Neuronal stem cell (in vitro differentiated cells): ENCODE measurements at regions not wholly inside any gene's neighbourhood (a gene's known extent, or its start where the extent isn't known, plus 50 kb on each side); places are given as distances from the start of the nearest gene placed in this dataset.
"Not testable (repeated sequence)": the region's sequence is repeated elsewhere in the genome, so short reads cannot be mapped to it uniquely, and the experiment has no call there.

Experiments used
- DNase-seq: peaks from one replicate; pipeline ENCODE4 v3.0.0-alpha.2; 2013; ENCODE audit warnings: low spot score
- H2AFZ ChIP-seq: one replicate; pipeline ENCODE4 v1.6.1; 2013; ENCODE audit warnings: mild to moderate bottlenecking, low read length, inconsistent platforms
- H2AK5ac ChIP-seq: 2 replicates; pipeline ENCODE4 v1.6.1; 2013; ENCODE audit warnings: low read depth, mild to moderate bottlenecking, inconsistent platforms, low read length, moderate library complexity, mixed read lengths
- H2BK120ac ChIP-seq: 2 replicates; pipeline ENCODE4 v1.6.1; 2013; ENCODE audit warnings: low read depth, mild to moderate bottlenecking, inconsistent platforms, low read length, moderate library complexity, mixed read lengths
- H2BK12ac ChIP-seq: one replicate; pipeline ENCODE4 v1.6.1; 2013; ENCODE audit warnings: low read length, inconsistent platforms
- H2BK15ac ChIP-seq: 2 replicates; pipeline ENCODE4 v1.6.1; 2013; ENCODE audit warnings: mild to moderate bottlenecking, low read length, inconsistent platforms, mixed read lengths
- H2BK5ac ChIP-seq: one replicate; pipeline ENCODE4 v1.6.1; 2013; ENCODE audit warnings: inconsistent platforms, mild to moderate bottlenecking, low read length, moderate library complexity
- H3K14ac ChIP-seq: one replicate; pipeline ENCODE4 v1.6.1; 2013; ENCODE audit warnings: low read length, inconsistent platforms
- H3K18ac ChIP-seq: 2 replicates; pipeline ENCODE4 v1.6.1; 2013; ENCODE audit warnings: low read length, inconsistent platforms
- H3K23ac ChIP-seq: 2 replicates; pipeline ENCODE4 v1.6.1; 2013; ENCODE audit warnings: low read depth, mild to moderate bottlenecking, mixed read lengths, low read length, inconsistent platforms; ENCODE audit not compliant: poor library complexity
- H3K27ac ChIP-seq: replicated peaks from 3 replicates; pipeline ENCODE4 v1.5.1; 2013; ENCODE audit warnings: low read length, inconsistent platforms
- H3K27me3 ChIP-seq, 3 experiments: 2 replicates each; pipeline ENCODE4 v1.6.1; 2013; ENCODE audit warnings: low read length in 3 of 3, mild to moderate bottlenecking in 2 of 3, inconsistent platforms in 1 of 3, low read depth in 1 of 3, mixed read lengths in 1 of 3, moderate library complexity in 1 of 3; ENCODE audit not compliant: control insufficient read depth in 3 of 3, insufficient read depth in 3 of 3
- H3K36me3 ChIP-seq, 2 donors: replicated peaks in 1 of 2; 2 replicates each; pipeline ENCODE4 v1.6.1; 2013; ENCODE audit warnings: low read length in 2 of 2; ENCODE audit not compliant: control insufficient read depth in 2 of 2, insufficient read depth in 2 of 2
- H3K4ac ChIP-seq: 2 replicates; pipeline ENCODE4 v1.6.1; 2013; ENCODE audit warnings: inconsistent platforms, mild to moderate bottlenecking, low read length, moderate library complexity
- H3K4me1 ChIP-seq, 2 donors: 1 replicate in 1 of 2; 2 replicates in 1 of 2; pipeline ENCODE4 v1.6.1; 2013; ENCODE audit warnings: low read length in 2 of 2, low read depth in 1 of 2; ENCODE audit not compliant: control insufficient read depth in 2 of 2, insufficient read depth in 1 of 2
- H3K4me2 ChIP-seq: one replicate; pipeline ENCODE4 v1.6.1; 2013; ENCODE audit warnings: mild to moderate bottlenecking, low read length, inconsistent platforms; ENCODE audit not compliant: insufficient read depth, poor library complexity, severe bottlenecking
- H3K4me3 ChIP-seq, 2 donors: 2 replicates each; pipeline ENCODE4 v1.5.1; 2013; ENCODE audit warnings: low read length in 2 of 2, mild to moderate bottlenecking in 2 of 2, inconsistent platforms in 1 of 2, moderate library complexity in 1 of 2
- H3K79me1 ChIP-seq: one replicate; pipeline ENCODE4 v1.6.1; 2013; ENCODE audit warnings: low read depth, mild to moderate bottlenecking, inconsistent platforms, low read length, moderate library complexity
- H3K9ac ChIP-seq: one replicate; pipeline ENCODE4 v1.6.1; 2013; ENCODE audit warnings: mild to moderate bottlenecking, low read depth, low read length, inconsistent platforms; ENCODE audit not compliant: poor library complexity
- H3K9me3 ChIP-seq, 2 donors: replicated peaks in 1 of 2; 2 replicates each; pipeline versions ENCODE3 to v1.6.1; 2013; ENCODE audit warnings: low read length in 2 of 2, mild to moderate bottlenecking in 2 of 2, inconsistent platforms in 1 of 2, low read depth in 1 of 2, mixed read lengths in 1 of 2, moderate library complexity in 1 of 2; ENCODE audit not compliant: control insufficient read depth in 2 of 2, insufficient read depth in 1 of 2
- H4K8ac ChIP-seq: one replicate; pipeline ENCODE4 v1.6.1; 2013; ENCODE audit warnings: low read depth, mild to moderate bottlenecking, inconsistent platforms, low read length, moderate library complexity
- H4K91ac ChIP-seq: one replicate; pipeline ENCODE4 v1.6.1; 2013; ENCODE audit warnings: low read length, low read depth, mild to moderate bottlenecking, inconsistent platforms; ENCODE audit not compliant: poor library complexity
- WGBS, 2 donors: extraction: QIAGEN DNeasy Blood & Tissue Kit; methylation state at CpG; one replicate each; pipeline ENCODE4 v1.1.7; 2013; ENCODE audit warnings: missing lambda C conversion rate in 2 of 2, mixed read lengths in 1 of 2; ENCODE audit not compliant: insufficient read length in 2 of 2, insufficient replicate concordance in 1 of 2; ENCODE audit errors: extremely low coverage in 2 of 2; 5-methylcytosine and 5-hydroxymethylcytosine counted together

GRCh38 chrX:146119074-146119473, 301.4 kb downstream of the SLITRK2 start:
- H3K36me3 ChIP-seq, H2AFZ ChIP-seq, H3K14ac ChIP-seq, H3K27me3 ChIP-seq, H4K91ac ChIP-seq, H2BK5ac ChIP-seq, H3K18ac ChIP-seq, H3K4me3 ChIP-seq, H3K23ac ChIP-seq, H3K4me1 ChIP-seq, H2BK120ac ChIP-seq, H3K79me1 ChIP-seq, H3K9me3 ChIP-seq, H3K4me2 ChIP-seq, H3K9ac ChIP-seq, H2BK15ac ChIP-seq, H4K8ac ChIP-seq, H2AK5ac ChIP-seq, H3K4ac ChIP-seq, DNase-seq, H2BK12ac ChIP-seq, H3K27ac ChIP-seq: not testable (repeated sequence)
- no CpG with 5 or more reads among the region's 5 CpGs for WGBS, 2 donors

- no peak for DNase-seq
- no peak overlapping the region for H3K9ac ChIP-seq
- no peak overlapping the region for H2BK15ac ChIP-seq
- H3K36me3 ChIP-seq = no peaks in the 10 kb centered on the region
- H3K4me2 ChIP-seq = no peak overlapping the region
- no peaks in the 10 kb centered on the region for H3K9me3 ChIP-seq
- H3K14ac ChIP-seq = no peak overlapping the region
- H2AK5ac ChIP-seq = no peak overlapping the region
- H3K4me3 ChIP-seq = no peak overlapping the region
- H3K18ac ChIP-seq = no peak overlapping the region
- H2BK5ac ChIP-seq = no peak overlapping the region
- H3K27me3 ChIP-seq = no peaks in the 10 kb centered on the region
- H3K4me1 ChIP-seq = no peaks in the 10 kb centered on the region
- no CpG with 5 or more reads among the region's 1 CpG for WGBS, 2 donors
- no peaks in the 10 kb centered on the region for H3K79me1 ChIP-seq
- H3K27ac ChIP-seq = no peak overlapping the region
- no peak overlapping the region for H2BK120ac ChIP-seq
- no peak overlapping the region for H3K23ac ChIP-seq
- H2AFZ ChIP-seq = no peak overlapping the region
- H3K4ac ChIP-seq = no peak overlapping the region
- no peak overlapping the region for H4K91ac ChIP-seq
- no peak overlapping the region for H2BK12ac ChIP-seq
- no peak overlapping the region for H4K8ac ChIP-seq
Measured at GRCh38 chrX:146127617-146128016, 310.0 kb downstream of the SLITRK2 start.

- Histone ChIP-seq H4K91ac (no peak overlapping the region), H3K14ac (no peak overlapping the region), H2BK15ac (no peak overlapping the region), H3K9me3 (no peaks in the 10 kb centered on the region), H3K4me2 (no peak overlapping the region), H3K23ac (no peak overlapping the region), H3K27me3 (no peaks in the 10 kb centered on the region), H2AK5ac (no peak overlapping the region), H3K36me3 (no peaks in the 10 kb centered on the region), H3K9ac (no peak overlapping the region), H3K18ac (no peak overlapping the region), H3K4me3 (no peak overlapping the region), H3K4me1 (no peaks in the 10 kb centered on the region), H3K4ac (no peak overlapping the region), H2AFZ (no peak overlapping the region), H4K8ac (no peak overlapping the region), H2BK120ac (no peak overlapping the region), H3K79me1 (no peaks in the 10 kb centered on the region), H2BK12ac (no peak overlapping the region), H2BK5ac (no peak overlapping the region), H3K27ac (no peak overlapping the region)
- no CpG with 5 or more reads among the region's 4 CpGs for WGBS, 2 donors
- no peak for DNase-seq
Measured at GRCh38 chrX:146141221-146141620, 323.6 kb downstream of the SLITRK2 start.

GRCh38 chrX:146144039-146144438, 326.4 kb downstream of the SLITRK2 start:
- H3K36me3 ChIP-seq = no peaks in the 10 kb centered on the region
- no peaks in the 10 kb centered on the region for H3K4me1 ChIP-seq
- no peak overlapping the region for H3K27ac ChIP-seq
- H3K9ac ChIP-seq = no peak overlapping the region
- no peak overlapping the region for H4K8ac ChIP-seq
- no CpG with 5 or more reads among the region's 5 CpGs for WGBS, 2 donors
- no peaks in the 10 kb centered on the region for H3K9me3 ChIP-seq
- H3K14ac ChIP-seq = no peak overlapping the region
- H2BK15ac ChIP-seq = no peak overlapping the region
- no peak overlapping the region for H3K4ac ChIP-seq
- no peak overlapping the region for H2BK5ac ChIP-seq
- H3K18ac ChIP-seq = no peak overlapping the region
- no peak overlapping the region for H3K4me2 ChIP-seq
- no peaks in the 10 kb centered on the region for H3K79me1 ChIP-seq
- H3K27me3 ChIP-seq = no peaks in the 10 kb centered on the region
- no peak overlapping the region for H3K23ac ChIP-seq
- no peak overlapping the region for H2AFZ ChIP-seq
- no peak overlapping the region for H2BK12ac ChIP-seq
- no peak overlapping the region for H4K91ac ChIP-seq
- no peak overlapping the region for H3K4me3 ChIP-seq
- DNase-seq = no peak
- H2BK120ac ChIP-seq = no peak overlapping the region
- no peak overlapping the region for H2AK5ac ChIP-seq
